ENCODE measurements at regions not wholly inside any gene's neighbourhood (a gene's known extent, or its start where the extent isn't known, plus 50 kb on each side); places are given as distances from the start of the nearest gene placed in this dataset.
A peak's percentile ranks its signal among the peaks of the same experiment; 100 is the strongest.
"Not testable (repeated sequence)": the region's sequence is repeated elsewhere in the genome, so short reads cannot be mapped to it uniquely, and the experiment has no call there.

GRCh38 chr20:30511322-30512030 lies 746.0 kb upstream of the DEFB115 start:
- no peak overlapping the region for H3K27ac ChIP-seq (ENCODE audit: low read depth, low read length)
- H3K4me1 Mint-ChIP-seq: no peaks in the 10 kb centered on the region
- CTCF ChIA-PET (ENCODE audit: partially characterized antibody): no interaction called here
- H3K9me3 Mint-ChIP-seq: peaks cover 0 to 70% (median 34%) of the 10 kb centered on the region in 8 donors
- H3K27me3 Mint-ChIP-seq: no peaks in the 10 kb centered on the region
- no peak for DNase-seq
- peaks cover 2 to 3% of the 10 kb centered on the region in 2 donors for H3K36me3 Mint-ChIP-seq
- no peak overlapping the region for H3K4me3 Mint-ChIP-seq
- POLR2A ChIA-PET (ENCODE audit: partially characterized antibody): no interaction called here
- H3K4me1 ChIP-seq (ENCODE audit: insufficient read depth, low read length): no peaks in the 10 kb centered on the region
- H3K27me3 ChIP-seq (ENCODE audit: insufficient read depth, low read length): no peaks in the 10 kb centered on the region
- no peaks in the 10 kb centered on the region for H3K9me3 ChIP-seq (ENCODE audit: control insufficient read depth in 1 of 2, low read length in 2 of 2)
- intact Hi-C loops (cut with micrococcal nuclease): no loop called here
- no peak overlapping the region for H3K27ac Mint-ChIP-seq
- no peaks in the 10 kb centered on the region for H3K36me3 ChIP-seq (ENCODE audit: insufficient read depth, low read length)
- H3K4me3 ChIP-seq (ENCODE audit: low read length in 2 of 2): no peak overlapping the region

- Histone ChIP-seq H3K27ac (ENCODE audit: low read depth, low read length) (no peak overlapping the region), H3K36me3 (ENCODE audit: insufficient read depth, low read length) (no peaks in the 10 kb centered on the region), H3K4me1 (ENCODE audit: insufficient read depth, low read length) (no peaks in the 10 kb centered on the region), H3K9me3 (ENCODE audit: control insufficient read depth in 1 of 2, low read length in 2 of 2) (no peaks in the 10 kb centered on the region), H3K27me3 (ENCODE audit: insufficient read depth, low read length) (no peaks in the 10 kb centered on the region), H3K4me3 (ENCODE audit: low read length in 2 of 2) (no peak overlapping the region)
- Mint-ChIP-seq H3K36me3 (peaks cover 2 to 3% of the 10 kb centered on the region in 2 donors), H3K4me3 (no peak overlapping the region), H3K9me3 (peaks cover 0 to 62% (median 28%) of the 10 kb centered on the region in 8 donors), H3K27me3 (no peaks in the 10 kb centered on the region), H3K27ac (no peak overlapping the region), H3K4me1 (no peaks in the 10 kb centered on the region)
- no peak for DNase-seq
- ChIA-PET POLR2A (ENCODE audit: partially characterized antibody) (no interaction called here), CTCF (ENCODE audit: partially characterized antibody) (no interaction called here)
- intact Hi-C loops (cut with micrococcal nuclease): no loop called here
Measured at GRCh38 chr20:30513050-30513628, 744.3 kb upstream of the DEFB115 start.

- CTCF ChIA-PET (ENCODE audit: partially characterized antibody); POLR2A ChIA-PET (ENCODE audit: partially characterized antibody); H3K36me3 ChIP-seq (ENCODE audit: insufficient read depth, low read length); H3K9me3 ChIP-seq (ENCODE audit: control insufficient read depth in 1 of 2, low read length in 2 of 2); H3K27me3 Mint-ChIP-seq; H3K27me3 ChIP-seq (ENCODE audit: insufficient read depth, low read length); intact Hi-C loops (cut with micrococcal nuclease); H3K4me3 ChIP-seq (ENCODE audit: low read length in 2 of 2); H3K4me3 Mint-ChIP-seq; H3K36me3 Mint-ChIP-seq; H3K27ac Mint-ChIP-seq; H3K4me1 ChIP-seq (ENCODE audit: insufficient read depth, low read length); DNase-seq; H3K4me1 Mint-ChIP-seq; H3K27ac ChIP-seq (ENCODE audit: low read depth, low read length): not testable (repeated sequence)
- peaks cover 0 to 43% (median 19%) of the 10 kb centered on the region in 8 donors for H3K9me3 Mint-ChIP-seq
Measured at GRCh38 chr20:30515915-30516314, 741.5 kb upstream of the DEFB115 start.

GRCh38 chr20:30518906-30519305 lies 738.6 kb upstream of the DEFB115 start:
- H3K36me3 Mint-ChIP-seq; H3K27ac ChIP-seq (ENCODE audit: low read depth, low read length); CTCF ChIA-PET (ENCODE audit: partially characterized antibody); H3K27me3 Mint-ChIP-seq; H3K27me3 ChIP-seq (ENCODE audit: insufficient read depth, low read length); H3K27ac Mint-ChIP-seq; H3K4me3 ChIP-seq (ENCODE audit: low read length in 2 of 2); H3K9me3 ChIP-seq (ENCODE audit: control insufficient read depth in 1 of 2, low read length in 2 of 2); H3K4me1 Mint-ChIP-seq; POLR2A ChIA-PET (ENCODE audit: partially characterized antibody); H3K36me3 ChIP-seq (ENCODE audit: insufficient read depth, low read length); H3K4me1 ChIP-seq (ENCODE audit: insufficient read depth, low read length); DNase-seq; H3K4me3 Mint-ChIP-seq; intact Hi-C loops (cut with micrococcal nuclease): not testable (repeated sequence)
- H3K9me3 Mint-ChIP-seq: peaks cover 0 to 31% (median 11%) of the 10 kb centered on the region in 8 donors

GRCh38 chr20:30521686-30522415 lies 735.6 kb upstream of the DEFB115 start:
- H3K27me3 ChIP-seq (ENCODE audit: insufficient read depth, low read length); H3K4me1 Mint-ChIP-seq; intact Hi-C loops (cut with micrococcal nuclease); H3K36me3 Mint-ChIP-seq; H3K4me1 ChIP-seq (ENCODE audit: insufficient read depth, low read length); CTCF ChIA-PET (ENCODE audit: partially characterized antibody); H3K4me3 Mint-ChIP-seq; H3K36me3 ChIP-seq (ENCODE audit: insufficient read depth, low read length); H3K27ac Mint-ChIP-seq; H3K27ac ChIP-seq (ENCODE audit: low read depth, low read length); DNase-seq; POLR2A ChIA-PET (ENCODE audit: partially characterized antibody); H3K9me3 ChIP-seq (ENCODE audit: control insufficient read depth in 1 of 2, low read length in 2 of 2); H3K27me3 Mint-ChIP-seq; H3K4me3 ChIP-seq (ENCODE audit: low read length in 2 of 2): not testable (repeated sequence)
- H3K9me3 Mint-ChIP-seq: peaks cover 0 to 15% (median 1%) of the 10 kb centered on the region in 8 donors

- H3K4me3 Mint-ChIP-seq; H3K27ac ChIP-seq (ENCODE audit: low read depth, low read length); H3K36me3 ChIP-seq (ENCODE audit: insufficient read depth, low read length); H3K4me3 ChIP-seq (ENCODE audit: low read length in 2 of 2); CTCF ChIA-PET (ENCODE audit: partially characterized antibody); POLR2A ChIA-PET (ENCODE audit: partially characterized antibody); H3K27ac Mint-ChIP-seq; H3K27me3 ChIP-seq (ENCODE audit: insufficient read depth, low read length); H3K4me1 Mint-ChIP-seq; intact Hi-C loops (cut with micrococcal nuclease); H3K27me3 Mint-ChIP-seq; H3K9me3 ChIP-seq (ENCODE audit: control insufficient read depth in 1 of 2, low read length in 2 of 2); DNase-seq; H3K36me3 Mint-ChIP-seq; H3K4me1 ChIP-seq (ENCODE audit: insufficient read depth, low read length): not testable (repeated sequence)
- H3K9me3 Mint-ChIP-seq: peaks cover 0 to 14% (median 5%) of the 10 kb centered on the region in 8 donors
Measured at GRCh38 chr20:30524155-30524554, 733.3 kb upstream of the DEFB115 start.

- H3K36me3 Mint-ChIP-seq; H3K27ac ChIP-seq (ENCODE audit: low read depth, low read length); H3K4me3 ChIP-seq (ENCODE audit: low read length in 2 of 2); H3K36me3 ChIP-seq (ENCODE audit: insufficient read depth, low read length); H3K27me3 Mint-ChIP-seq; H3K27ac Mint-ChIP-seq; DNase-seq; POLR2A ChIA-PET (ENCODE audit: partially characterized antibody); H3K27me3 ChIP-seq (ENCODE audit: insufficient read depth, low read length); H3K9me3 ChIP-seq (ENCODE audit: control insufficient read depth in 1 of 2, low read length in 2 of 2); CTCF ChIA-PET (ENCODE audit: partially characterized antibody); H3K4me1 ChIP-seq (ENCODE audit: insufficient read depth, low read length); H3K4me1 Mint-ChIP-seq; intact Hi-C loops (cut with micrococcal nuclease): not testable (repeated sequence)
- Mint-ChIP-seq H3K4me3 (peak overlapping the region in 1 of 8 donors; percentile 20), H3K9me3 (peaks cover 0 to 16% (median 8%) of the 10 kb centered on the region in 8 donors)
Measured at GRCh38 chr20:30524761-30525160, 732.7 kb upstream of the DEFB115 start.

Measured in CD4-positive, alpha-beta memory T cell (primary cell).